HEK293 (cell line): ENCODE measurements at regions not wholly inside any gene's neighbourhood (a gene's known extent, or its start where the extent isn't known, plus 50 kb on each side); places are given as distances from the start of the nearest gene placed in this dataset.

Experiments used
- CTCF ChIA-PET: fragments of 350-600 bp; formaldehyde crosslinking; extraction: SDS; loops from one replicate; lab custom pipeline; 2021; ENCODE audit warnings: antibody characterized with exemption; lab: Yijun Ruan, JAX
- POLR2A ChIA-PET: fragments of 300-600 bp; formaldehyde crosslinking; extraction: SDS; loops from one replicate; lab custom pipeline; 2020; ENCODE audit warnings: antibody characterized with exemption, inconsistent platforms; lab: Yijun Ruan, JAX
- H3K27ac ChIP-seq: fragments of 200-500 bp; sonication (Bioruptor generic); 2 replicates; pipeline ENCODE4 v1.5.1; 2014; ENCODE audit warnings: low read depth, low read length, control low read depth, inconsistent platforms; ENCODE audit errors: extremely low read depth
- H3K36me3 ChIP-seq, 2 experiments: fragments of 200-500 bp in 1 of 2; sonication (Bioruptor generic) in 1 of 2; 1 replicate in 1 of 2; 2 replicates in 1 of 2; pipeline ENCODE4 v1.5.1; 2014 to 2017; ENCODE audit warnings: inconsistent platforms in 2 of 2, low read length in 2 of 2; ENCODE audit not compliant: control insufficient read depth in 2 of 2, insufficient read depth in 1 of 2
- H3K4me1 ChIP-seq: fragments of 200-500 bp; sonication (Bioruptor generic); 2 replicates; pipeline ENCODE4 v1.5.1; 2014; ENCODE audit warnings: mild to moderate bottlenecking, low read length, inconsistent platforms; ENCODE audit not compliant: control insufficient read depth, insufficient read depth
- H3K4me3 ChIP-seq: 2 replicates; pipeline ENCODE4 v1.5.1; 2011; ENCODE audit warnings: low read depth, mild to moderate bottlenecking, control low read depth, low read length, moderate library complexity
- H3K9me3 ChIP-seq: fragments of 200-500 bp; sonication (Bioruptor generic); 2 replicates; pipeline ENCODE4 v1.5.1; 2014; ENCODE audit warnings: low read depth, low read length, inconsistent platforms; ENCODE audit not compliant: control insufficient read depth, insufficient read depth
- BCL11B ChIP-seq: fragments of 450-650 bp; formaldehyde crosslinking; IDR thresholded peaks from 2 replicates; pipeline ENCODE4 v1.5.1; 2016; ENCODE audit warnings: low read depth, missing biosample characterization, missing genetic modification characterization
- CTCF ChIP-seq: fragments of 450-650 bp; formaldehyde crosslinking; IDR thresholded peaks from 2 replicates; pipeline ENCODE4 v1.5.1; 2016; ENCODE audit warnings: missing biosample characterization, missing genetic modification characterization
- GLI2 ChIP-seq: fragments of 450-650 bp; formaldehyde crosslinking; IDR thresholded peaks from 2 replicates; pipeline ENCODE4; 2017; ENCODE audit warnings: missing biosample characterization, missing genetic modification characterization, low read depth, borderline replicate concordance
- SP3 ChIP-seq: fragments of 450-650 bp; formaldehyde crosslinking; IDR thresholded peaks from 2 replicates; pipeline ENCODE4 v1.5.1; 2016; ENCODE audit warnings: missing biosample characterization, missing genetic modification characterization
- ZBTB11 ChIP-seq: fragments of 450-650 bp; formaldehyde crosslinking; conservative IDR thresholded peaks from 2 replicates; pipeline ENCODE4 v1.5.1; 2016; ENCODE audit warnings: low read depth, missing biosample characterization, missing genetic modification characterization
- ZBTB26 ChIP-seq: fragments of 450-650 bp; formaldehyde crosslinking; optimal IDR thresholded peaks from 2 replicates; pipeline ENCODE3; 2016; ENCODE audit warnings: missing biosample characterization, mild to moderate bottlenecking, missing genetic modification characterization
- ZIC2 ChIP-seq: fragments of 450-650 bp; formaldehyde crosslinking; IDR thresholded peaks from 2 replicates; pipeline ENCODE4 v1.5.1; 2016; ENCODE audit warnings: missing biosample characterization, missing genetic modification characterization
- ZNF112 ChIP-seq: fragments of 450-650 bp; formaldehyde crosslinking; IDR thresholded peaks from 2 replicates; pipeline ENCODE4 v1.5.0; 2017; ENCODE audit warnings: missing biosample characterization, missing genetic modification characterization
- ZNF133 ChIP-seq: fragments of 450-650 bp; formaldehyde crosslinking; IDR thresholded peaks from 2 replicates; pipeline ENCODE4 v1.5.1; 2016; ENCODE audit warnings: missing biosample characterization, missing genetic modification characterization
- ZNF175 ChIP-seq: fragments of 450-650 bp; formaldehyde crosslinking; IDR thresholded peaks from 2 replicates; pipeline ENCODE4 v1.5.1; 2016; ENCODE audit warnings: missing biosample characterization, missing genetic modification characterization
- ZNF211 ChIP-seq: fragments of 450-650 bp; formaldehyde crosslinking; IDR thresholded peaks from 2 replicates; pipeline ENCODE4 v1.5.1; 2016; ENCODE audit warnings: low read depth, missing biosample characterization, missing genetic modification characterization
- ZNF223 ChIP-seq: fragments of 450-650 bp; formaldehyde crosslinking; IDR thresholded peaks from 2 replicates; pipeline ENCODE4 v1.5.1; 2016; ENCODE audit warnings: missing biosample characterization, missing genetic modification characterization
- ZNF239 ChIP-seq: fragments of 450-650 bp; formaldehyde crosslinking; IDR thresholded peaks from 2 replicates; pipeline ENCODE4 v1.5.1; 2016; ENCODE audit warnings: missing biosample characterization, missing genetic modification characterization
- ZNF274 ChIP-seq, 2 experiments: fragments of 200-500 bp in 1 of 2; fragments of 450-650 bp in 1 of 2; sonication (Bioruptor generic) in 1 of 2; formaldehyde crosslinking in 1 of 2; IDR thresholded peaks; 2 replicates each; pipeline versions ENCODE4 v1.5.1 to v1.6.1; 2014 to 2016; ENCODE audit warnings: borderline replicate concordance in 1 of 2, inconsistent platforms in 1 of 2, low read length in 1 of 2, missing biosample characterization in 1 of 2, missing genetic modification characterization in 1 of 2
- ZNF280C ChIP-seq: fragments of 450-650 bp; formaldehyde crosslinking; IDR thresholded peaks from 2 replicates; pipeline ENCODE4 v1.5.1; 2016; ENCODE audit warnings: missing biosample characterization, missing genetic modification characterization
- ZNF341 ChIP-seq: fragments of 450-650 bp; formaldehyde crosslinking; IDR thresholded peaks from 2 replicates; pipeline ENCODE4; 2016; ENCODE audit warnings: low read depth, missing biosample characterization, missing genetic modification characterization
- ZNF394 ChIP-seq: fragments of 450-650 bp; formaldehyde crosslinking; IDR thresholded peaks from 2 replicates; pipeline ENCODE4 v1.5.1; 2016; ENCODE audit warnings: missing biosample characterization, missing genetic modification characterization, mild to moderate bottlenecking, moderate library complexity, borderline replicate concordance
- ZNF501 ChIP-seq: fragments of 450-650 bp; formaldehyde crosslinking; IDR thresholded peaks from 2 replicates; pipeline ENCODE4 v1.5.1; 2016; ENCODE audit warnings: missing biosample characterization, missing genetic modification characterization
- ZNF571 ChIP-seq: fragments of 450-650 bp; formaldehyde crosslinking; IDR thresholded peaks from 2 replicates; pipeline ENCODE4 v1.5.0; 2017; ENCODE audit warnings: missing biosample characterization, missing genetic modification characterization
- ZNF677 ChIP-seq: fragments of 450-650 bp; IDR thresholded peaks from 2 replicates; pipeline ENCODE4 v1.5.0; 2018; ENCODE audit warnings: missing biosample characterization, mild to moderate bottlenecking, missing genetic modification characterization, moderate library complexity
- TF ChIP-seq, protein P1 (sequence below): fragments of 450-650 bp; formaldehyde crosslinking; IDR thresholded peaks from 2 replicates; pipeline ENCODE4 v1.5.1; 2016; ENCODE audit warnings: missing biosample characterization, missing genetic modification characterization
- TF ChIP-seq, protein P2 (sequence below): fragments of 450-650 bp; formaldehyde crosslinking; IDR thresholded peaks from 2 replicates; pipeline ENCODE4 v1.5.1; 2016; ENCODE audit warnings: missing biosample characterization, missing genetic modification characterization

GRCh38 chr5:156253130-156253529 is 73.8 kb upstream of the SGCD start (continued):
- TF ChIP-seq ZNF280C (tag by site-specific recombination) (no peak), ZNF112 (tag by site-specific recombination) (no peak), ZNF223 (tag by site-specific recombination) (no peak), GLI2 (tag by site-specific recombination) (no peak), ZBTB26 (tag by site-specific recombination) (no peak), ZNF175 (tag by site-specific recombination) (no peak), ZNF571 (tag by site-specific recombination) (no peak)
- TF ChIP-seq, protein P1, sequence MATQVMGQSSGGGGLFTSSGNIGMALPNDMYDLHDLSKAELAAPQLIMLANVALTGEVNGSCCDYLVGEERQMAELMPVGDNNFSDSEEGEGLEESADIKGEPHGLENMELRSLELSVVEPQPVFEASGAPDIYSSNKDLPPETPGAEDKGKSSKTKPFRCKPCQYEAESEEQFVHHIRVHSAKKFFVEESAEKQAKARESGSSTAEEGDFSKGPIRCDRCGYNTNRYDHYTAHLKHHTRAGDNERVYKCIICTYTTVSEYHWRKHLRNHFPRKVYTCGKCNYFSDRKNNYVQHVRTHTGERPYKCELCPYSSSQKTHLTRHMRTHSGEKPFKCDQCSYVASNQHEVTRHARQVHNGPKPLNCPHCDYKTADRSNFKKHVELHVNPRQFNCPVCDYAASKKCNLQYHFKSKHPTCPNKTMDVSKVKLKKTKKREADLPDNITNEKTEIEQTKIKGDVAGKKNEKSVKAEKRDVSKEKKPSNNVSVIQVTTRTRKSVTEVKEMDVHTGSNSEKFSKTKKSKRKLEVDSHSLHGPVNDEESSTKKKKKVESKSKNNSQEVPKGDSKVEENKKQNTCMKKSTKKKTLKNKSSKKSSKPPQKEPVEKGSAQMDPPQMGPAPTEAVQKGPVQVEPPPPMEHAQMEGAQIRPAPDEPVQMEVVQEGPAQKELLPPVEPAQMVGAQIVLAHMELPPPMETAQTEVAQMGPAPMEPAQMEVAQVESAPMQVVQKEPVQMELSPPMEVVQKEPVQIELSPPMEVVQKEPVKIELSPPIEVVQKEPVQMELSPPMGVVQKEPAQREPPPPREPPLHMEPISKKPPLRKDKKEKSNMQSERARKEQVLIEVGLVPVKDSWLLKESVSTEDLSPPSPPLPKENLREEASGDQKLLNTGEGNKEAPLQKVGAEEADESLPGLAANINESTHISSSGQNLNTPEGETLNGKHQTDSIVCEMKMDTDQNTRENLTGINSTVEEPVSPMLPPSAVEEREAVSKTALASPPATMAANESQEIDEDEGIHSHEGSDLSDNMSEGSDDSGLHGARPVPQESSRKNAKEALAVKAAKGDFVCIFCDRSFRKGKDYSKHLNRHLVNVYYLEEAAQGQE (tag by site-specific recombination) = no peak

- POLR2A ChIA-PET = no interaction called here
- no peak for TF ChIP-seq BCL11B (tag by site-specific recombination)
- no peak for TF ChIP-seq ZIC2 (tag by site-specific recombination)
- no peak for TF ChIP-seq ZNF133 (tag by site-specific recombination)
- TF ChIP-seq ZBTB11 (tag by site-specific recombination) = no peak
- TF ChIP-seq, protein P2, sequence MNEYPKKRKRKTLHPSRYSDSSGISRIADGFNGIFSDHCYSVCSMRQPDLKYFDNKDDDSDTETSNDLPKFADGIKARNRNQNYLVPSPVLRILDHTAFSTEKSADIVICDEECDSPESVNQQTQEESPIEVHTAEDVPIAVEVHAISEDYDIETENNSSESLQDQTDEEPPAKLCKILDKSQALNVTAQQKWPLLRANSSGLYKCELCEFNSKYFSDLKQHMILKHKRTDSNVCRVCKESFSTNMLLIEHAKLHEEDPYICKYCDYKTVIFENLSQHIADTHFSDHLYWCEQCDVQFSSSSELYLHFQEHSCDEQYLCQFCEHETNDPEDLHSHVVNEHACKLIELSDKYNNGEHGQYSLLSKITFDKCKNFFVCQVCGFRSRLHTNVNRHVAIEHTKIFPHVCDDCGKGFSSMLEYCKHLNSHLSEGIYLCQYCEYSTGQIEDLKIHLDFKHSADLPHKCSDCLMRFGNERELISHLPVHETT = no peak
- no peak for TF ChIP-seq ZNF239 (tag by site-specific recombination)
- TF ChIP-seq ZNF394 (tag by site-specific recombination) = no peak
- TF ChIP-seq ZNF341 (tag by site-specific recombination) = no peak
- no peak for TF ChIP-seq ZNF677 (tag by site-specific recombination)
- no peak for TF ChIP-seq CTCF (tag by site-specific recombination)
- no peak for TF ChIP-seq ZNF501 (tag by site-specific recombination)
- TF ChIP-seq ZNF274 (IDR thresholded peaks at IDR 0.05; ENCODE audit: low read length) = no peak
- TF ChIP-seq ZNF274 (tag by site-specific recombination; IDR thresholded peaks at IDR 0.05; ENCODE audit: borderline replicate concordance) = no peak
- no peak for TF ChIP-seq SP3 (tag by site-specific recombination)
- no peak for TF ChIP-seq ZNF211 (tag by site-specific recombination)
These were observed 72.8 kb upstream of the SGCD start for GRCh38 chr5:156254196-156254595.

More at GRCh38 chr5:156254196-156254595, 72.8 kb upstream of the SGCD start:
- H3K27ac ChIP-seq = no peak overlapping the region
- no peaks in the 10 kb centered on the region for H3K9me3 ChIP-seq
- CTCF ChIA-PET = no interaction called here
- no peaks in the 10 kb centered on the region for H3K4me1 ChIP-seq
- no peaks in the 10 kb centered on the region for H3K36me3 ChIP-seq
- H3K4me3 ChIP-seq = no peak overlapping the region
